GM12891 (cell line): ENCODE measurements at regions not wholly inside any gene's neighbourhood (a gene's known extent, or its start where the extent isn't known, plus 50 kb on each side); places are given as distances from the start of the nearest gene placed in this dataset.

Experiments used
- DNase-seq: peaks from one replicate; pipeline ENCODE4 v3.0.0; 2011; ENCODE audit warnings: low spot score; ENCODE audit not compliant: insufficient read length
- FAIRE-seq: peaks from 2 replicates; lab custom pipeline; 2011; peaks lifted over from hg19 to GRCh38; lab: Jason Lieb, UNC
- PAX5 ChIP-seq: IDR thresholded peaks from 2 replicates; pipeline ENCODE4 v1.6.1; 2011; ENCODE audit warnings: low read length, moderate library complexity, mild to moderate bottlenecking; ENCODE audit not compliant: insufficient read depth, severe bottlenecking
- POLR2A ChIP-seq: IDR thresholded peaks from 2 replicates; pipeline ENCODE4 v1.6.1; 2011; ENCODE audit warnings: low read depth, low read length, control low read depth
- POLR2AphosphoS5 ChIP-seq: IDR thresholded peaks from 2 replicates; pipeline ENCODE4 v1.6.1; 2011; ENCODE audit warnings: low read depth, low read length, control low read depth
- POU2F2 ChIP-seq: IDR thresholded peaks from 2 replicates; pipeline ENCODE4 v1.6.1; 2011; ENCODE audit warnings: low read depth, mild to moderate bottlenecking, control low read depth, low read length, moderate library complexity
- SPI1 ChIP-seq: IDR thresholded peaks from 2 replicates; pipeline ENCODE4 v1.6.1; 2011; ENCODE audit warnings: low read depth, low read length, control low read depth
- TAF1 ChIP-seq: IDR thresholded peaks from 2 replicates; pipeline ENCODE4 v1.6.1; 2011; ENCODE audit warnings: low read depth, low read length, control low read depth

DNA sequence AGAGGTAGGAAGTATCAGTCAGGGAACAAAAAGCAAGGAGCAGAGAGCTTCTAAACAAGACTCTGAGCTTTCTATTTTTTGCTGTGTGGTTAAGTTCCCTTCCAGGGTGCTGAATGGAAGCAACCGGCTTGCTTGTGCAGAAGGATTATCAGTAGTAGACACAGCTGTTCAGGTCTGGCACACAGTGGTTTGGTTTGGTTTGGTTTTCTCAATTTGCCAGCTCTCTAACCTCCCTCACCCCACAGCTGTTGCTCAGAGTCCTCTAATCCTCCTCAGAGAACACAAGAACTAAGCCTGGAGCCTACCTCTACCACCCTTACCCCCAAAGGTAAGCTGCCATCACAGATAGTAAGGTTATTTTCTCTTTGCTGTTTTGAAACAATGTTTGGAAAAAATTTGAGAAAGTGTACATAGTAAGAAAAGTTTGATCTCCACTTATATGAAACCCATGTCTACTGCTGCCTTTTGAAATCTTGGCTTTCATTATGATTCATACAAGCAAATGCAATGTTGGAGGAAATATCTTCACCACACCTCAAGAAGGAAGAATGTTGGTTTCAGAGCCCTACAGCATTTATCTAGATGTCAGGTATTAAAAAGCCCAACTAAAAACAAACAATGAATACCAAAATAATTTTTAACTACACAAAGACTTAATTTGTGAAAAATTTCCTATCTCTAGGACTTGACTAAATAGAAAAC is 255.3 kb downstream of the NR4A2 start:
- FAIRE-seq (no peak), DNase-seq (no peak)
- no peak for TF ChIP-seq POLR2A
- no peak for TF ChIP-seq POLR2AphosphoS5
- no peak for TF ChIP-seq PAX5

DNA sequence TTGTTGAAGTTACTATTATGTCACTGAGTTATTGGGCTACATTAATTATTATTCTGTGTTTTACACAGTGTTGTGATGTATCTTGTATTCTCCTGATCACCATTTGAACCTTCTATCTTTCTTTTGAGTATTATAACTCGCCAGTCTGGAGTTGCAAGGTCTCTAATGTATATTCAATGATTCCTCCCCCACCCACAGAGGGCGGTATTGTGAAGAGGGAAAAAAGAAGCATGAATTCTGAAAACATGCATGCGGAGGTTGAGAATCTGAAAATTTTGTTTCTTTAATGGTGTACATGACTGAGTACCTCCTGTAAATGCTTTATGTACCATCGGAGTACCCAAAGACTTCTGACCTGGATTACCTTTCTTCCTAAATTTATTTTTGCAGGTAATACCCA is 266.6 kb downstream of the NR4A2 start:
- DNase-seq (no peak), FAIRE-seq (no peak)
- TF ChIP-seq POU2F2: no peak
- TF ChIP-seq PAX5: no peak
- TF ChIP-seq SPI1: no peak
- TF ChIP-seq POLR2AphosphoS5: no peak
- TF ChIP-seq TAF1: no peak

DNA sequence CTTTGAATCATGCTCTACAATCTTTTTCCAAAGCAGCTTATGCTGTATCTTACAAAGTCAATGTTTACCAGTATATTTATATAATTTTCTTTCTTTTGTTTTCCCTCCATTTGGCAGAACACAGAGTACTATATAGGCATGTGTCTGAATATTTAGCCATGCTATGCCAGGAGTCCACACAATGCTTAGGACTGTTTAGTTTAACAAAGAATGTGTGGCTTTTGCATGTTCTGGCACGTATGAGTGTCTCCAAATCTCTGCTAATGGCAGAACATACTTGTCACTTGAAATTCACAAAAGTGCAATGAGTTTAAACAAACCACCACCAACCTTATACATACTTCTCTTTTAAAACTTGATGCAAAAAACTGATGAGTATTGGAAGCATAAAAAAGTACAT is 268.0 kb downstream of the NR4A2 start:
- DNase-seq: no peak
- no peak for TF ChIP-seq POLR2A
- FAIRE-seq: no peak

DNA sequence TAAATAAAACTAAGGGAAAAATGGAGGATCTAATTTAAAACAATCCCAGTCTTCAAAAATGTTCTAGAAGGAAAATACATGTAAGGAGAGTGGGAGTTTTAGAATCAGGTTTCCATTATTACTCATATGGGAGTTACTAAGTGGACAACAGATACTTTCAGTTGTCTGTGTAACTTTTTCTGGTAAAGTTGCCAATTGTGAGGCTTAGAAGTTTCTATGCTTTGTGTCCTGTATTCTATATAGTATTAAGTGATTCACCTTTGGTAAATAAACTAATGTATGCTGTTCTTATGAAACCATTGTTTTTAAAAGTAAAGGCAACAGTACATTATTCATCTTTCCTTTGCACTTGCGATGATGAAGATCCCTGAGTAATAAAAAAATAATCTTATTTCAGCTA is 274.9 kb downstream of the NR4A2 start:
- no peak for DNase-seq
- no peak for TF ChIP-seq TAF1
- TF ChIP-seq POLR2A: no peak
- no peak for TF ChIP-seq PAX5
- no peak for TF ChIP-seq SPI1
- no peak for TF ChIP-seq POLR2AphosphoS5
- no peak for TF ChIP-seq POU2F2

DNA sequence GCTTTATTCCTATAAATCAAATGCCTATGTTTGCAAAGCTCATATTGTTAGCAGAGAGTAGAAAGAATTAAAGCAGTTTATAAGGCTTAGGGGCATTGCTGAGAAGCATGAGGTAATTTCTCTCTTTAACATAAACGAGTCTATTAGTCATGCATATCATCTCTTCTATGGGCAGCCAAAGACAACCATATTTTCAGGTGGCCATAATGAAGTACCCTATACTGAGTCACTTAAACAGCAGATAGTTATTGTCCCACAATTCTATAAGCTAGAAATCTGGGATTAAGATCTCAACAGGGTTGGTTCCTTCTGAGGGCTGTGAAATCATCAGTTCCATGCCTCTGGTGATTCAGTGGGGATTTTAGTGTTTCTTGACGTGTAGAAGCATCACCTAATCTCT is 277.5 kb downstream of the NR4A2 start:
- TF ChIP-seq POLR2AphosphoS5 (no peak), POU2F2 (no peak), SPI1 (no peak), TAF1 (no peak), PAX5 (no peak), POLR2A (no peak)
- DNase-seq: no peak
- FAIRE-seq: no peak

More for the DNA sequence above, 274.9 kb downstream of the NR4A2 start:
- FAIRE-seq: no peak

DNA sequence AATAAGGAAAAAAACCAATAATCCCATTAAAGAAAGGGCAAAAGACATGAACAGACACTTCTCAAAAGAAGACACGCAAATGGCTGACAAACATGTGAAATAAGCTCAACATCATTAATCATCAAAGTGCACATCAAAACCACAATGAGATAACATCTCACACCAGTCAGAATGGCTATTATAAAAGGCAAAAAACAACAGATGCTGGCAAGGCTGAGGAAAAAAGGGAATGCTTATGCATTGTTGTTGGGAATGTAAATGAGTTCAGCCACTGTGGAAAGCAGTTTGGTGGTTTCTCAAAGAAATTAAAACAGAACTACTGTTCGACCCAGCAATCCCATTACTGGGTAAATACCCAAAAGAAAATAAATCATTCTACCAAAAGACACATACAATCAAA is 285.6 kb downstream of the NR4A2 start:
- TF ChIP-seq POU2F2: no peak
- no peak for TF ChIP-seq POLR2A
- no peak for TF ChIP-seq TAF1
- no peak for TF ChIP-seq POLR2AphosphoS5
- FAIRE-seq (no peak), DNase-seq (no peak)

DNA sequence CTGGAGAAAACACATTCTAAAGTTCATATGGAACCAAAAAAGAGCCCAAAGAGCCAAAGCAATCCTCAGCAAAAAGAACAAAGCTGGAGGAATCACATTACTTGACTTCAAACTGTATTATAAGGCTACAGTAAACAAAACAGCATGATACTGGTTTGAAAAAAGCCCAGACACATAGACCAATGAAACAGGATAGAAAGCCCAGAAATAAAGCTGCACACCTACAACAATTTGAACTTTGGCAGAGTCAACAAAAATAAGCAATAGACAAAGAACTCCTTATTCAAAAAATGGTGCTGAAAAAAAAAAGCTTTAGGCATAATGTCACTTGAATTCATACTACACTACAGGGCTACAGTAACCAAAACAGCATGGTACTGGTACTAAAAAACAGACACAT is 289.6 kb downstream of the NR4A2 start:
- DNase-seq (no peak), FAIRE-seq (no peak)
- no peak for TF ChIP-seq TAF1
- TF ChIP-seq SPI1: no peak
- TF ChIP-seq PAX5: no peak
- TF ChIP-seq POLR2AphosphoS5: no peak
- TF ChIP-seq POLR2A: no peak
- TF ChIP-seq POU2F2: no peak

DNA sequence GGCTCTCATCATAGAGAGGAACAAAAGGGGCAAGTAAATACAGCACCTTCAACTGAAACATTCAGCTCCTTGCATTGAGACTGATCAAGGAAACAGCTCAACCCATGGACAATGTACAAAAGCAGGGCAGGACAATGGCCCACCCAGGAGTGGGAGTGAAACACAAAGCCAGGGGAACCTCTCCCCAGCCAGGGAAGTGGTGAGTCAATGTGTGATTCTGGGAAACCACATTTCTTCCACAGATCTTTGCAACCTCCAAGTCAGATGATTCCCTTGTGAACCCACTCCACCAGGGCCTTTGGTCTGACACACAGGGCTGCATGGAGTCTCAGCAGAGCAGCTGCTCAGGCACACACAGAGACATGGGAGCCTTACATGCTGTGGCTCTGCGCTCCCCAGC is 294.5 kb downstream of the NR4A2 start:
- DNase-seq (no peak), FAIRE-seq (no peak)
- no peak for TF ChIP-seq POLR2AphosphoS5
- TF ChIP-seq POU2F2: no peak
- no peak for TF ChIP-seq SPI1
- no peak for TF ChIP-seq POLR2A
- no peak for TF ChIP-seq TAF1
- no peak for TF ChIP-seq PAX5

DNA sequence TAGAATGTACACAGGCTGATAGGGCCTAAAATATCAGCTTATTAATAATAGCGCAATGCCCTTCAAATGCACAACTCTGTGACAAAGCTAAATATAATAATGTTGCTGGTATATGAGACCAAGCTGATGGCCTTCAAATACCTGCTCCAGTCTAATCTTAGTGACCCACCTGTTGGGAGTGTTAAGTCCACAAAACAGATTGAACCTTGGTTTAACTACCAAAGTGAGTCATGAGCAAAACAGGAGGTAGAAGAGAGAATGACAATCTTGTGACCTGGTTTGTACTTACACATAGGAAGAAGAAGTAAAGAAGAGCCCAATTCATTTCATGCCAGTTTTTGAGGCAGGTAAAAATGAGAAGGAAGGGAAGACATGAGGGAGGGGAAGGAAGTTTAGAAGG is 295.0 kb downstream of the NR4A2 start:
- FAIRE-seq: no peak
- TF ChIP-seq POLR2A: no peak
- TF ChIP-seq TAF1: no peak
- no peak for TF ChIP-seq PAX5
- no peak for TF ChIP-seq POU2F2
- no peak for TF ChIP-seq POLR2AphosphoS5
- no peak for TF ChIP-seq SPI1
- DNase-seq: no peak

DNA sequence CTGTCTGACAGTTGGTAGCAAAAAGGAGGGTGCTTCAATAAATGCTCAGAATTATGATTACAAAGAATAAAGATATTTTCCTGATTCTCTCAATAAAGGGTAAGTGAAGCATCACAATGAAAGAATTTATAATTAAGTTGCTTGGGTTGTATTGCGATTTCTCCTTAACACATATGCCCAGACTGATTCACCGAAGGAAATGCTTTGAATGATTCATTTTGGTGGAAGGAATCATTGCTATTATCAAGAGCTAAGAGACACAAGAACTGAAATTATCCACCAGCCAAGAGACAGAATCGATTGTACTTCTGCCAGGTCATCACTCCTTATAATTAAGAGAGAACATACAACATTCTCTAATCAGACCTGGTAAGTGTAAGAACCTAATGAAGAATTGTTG is 301.4 kb downstream of the NR4A2 start:
- DNase-seq: no peak
- no peak for TF ChIP-seq POLR2A
- no peak for FAIRE-seq
